Fibroblast of the aortic adventitia (primary cell): ENCODE measurements at regions not wholly inside any gene's neighbourhood (a gene's known extent, or its start where the extent isn't known, plus 50 kb on each side); places are given as distances from the start of the nearest gene placed in this dataset.

Experiments used
- DNase-seq: peaks from one replicate; pipeline ENCODE4 v3.0.0-alpha.2; 2010; ENCODE audit warnings: low read depth
- H3K4me3 ChIP-seq: 2 replicates; pipeline ENCODE4 v1.5.1; 2011; ENCODE audit warnings: low read depth, mild to moderate bottlenecking, control low read depth, low read length, moderate library complexity
- CTCF ChIP-seq: IDR thresholded peaks from 2 replicates; pipeline ENCODE4 v1.5.1; 2011; ENCODE audit warnings: mild to moderate bottlenecking, low read length, control low read depth, inconsistent platforms; ENCODE audit not compliant: insufficient read depth

GRCh38 chr12:98423963-98424362, 91.4 kb upstream of the TMPO start:
- H3K4me3 ChIP-seq, result no peak overlapping the region
- no peak for DNase-seq
- no peak for TF ChIP-seq CTCF

GRCh38 chr12:98424726-98425401, 90.5 kb upstream of the TMPO start:
- TF ChIP-seq CTCF, result peak; percentile 66
- DNase-seq, result peak; percentile 87

GRCh38 chr12:98425859-98426258, 89.5 kb upstream of the TMPO start:
- TF ChIP-seq CTCF, result no peak
- no peak overlapping the region for H3K4me3 ChIP-seq
- DNase-seq, result no peak

More at GRCh38 chr12:98424726-98425401, 90.5 kb upstream of the TMPO start:
- H3K4me3 ChIP-seq, result no peak overlapping the region

- H3K4me3 ChIP-seq, result no peak overlapping the region
- no peak for DNase-seq
- no peak for TF ChIP-seq CTCF
Observed at GRCh38 chr12:98431089-98431488, 84.3 kb upstream of the TMPO start.

GRCh38 chr12:98437166-98437565, 78.2 kb upstream of the TMPO start:
- TF ChIP-seq CTCF, result no peak
- DNase-seq, result no peak
- H3K4me3 ChIP-seq, result no peak overlapping the region

- DNase-seq, result no peak
- no peak for TF ChIP-seq CTCF
- no peak overlapping the region for H3K4me3 ChIP-seq
Observed at GRCh38 chr12:98437806-98438595, 77.4 kb upstream of the TMPO start.
